ENCODE measurements at regions not wholly inside any gene's neighbourhood (a gene's known extent, or its start where the extent isn't known, plus 50 kb on each side); places are given as distances from the start of the nearest gene placed in this dataset.

DNA sequence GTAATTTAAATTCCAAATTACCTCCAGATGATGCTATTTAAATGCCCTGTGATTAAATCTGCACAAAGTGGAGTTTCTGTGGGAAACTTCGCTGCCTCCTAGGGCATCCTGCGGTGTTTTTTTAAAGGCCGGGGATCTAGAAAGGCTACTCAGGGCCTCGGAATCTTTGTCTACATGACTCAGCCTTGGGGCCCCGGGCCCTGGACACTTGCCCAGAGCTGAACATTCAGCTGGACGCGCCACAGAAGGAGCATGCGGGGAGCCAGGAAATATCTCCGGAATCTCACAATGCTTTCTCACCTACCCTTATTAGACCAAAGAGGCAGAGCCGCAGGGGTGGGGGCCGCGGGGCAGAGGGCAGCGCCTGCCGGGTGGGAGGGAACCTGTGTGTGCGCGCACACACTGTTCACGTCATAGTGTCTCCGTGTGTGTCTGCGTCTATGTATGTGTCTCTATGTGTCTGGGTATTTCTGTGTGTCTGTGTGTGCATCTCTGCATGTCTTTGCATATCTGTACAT lies 145.5 kb upstream of the TPM1 start:
- H3K9me3 ChIP-seq (ENCODE audit: low read depth) = no peaks in the 10 kb centered on the region
- DNase-seq (ENCODE audit: low spot score) = peak; percentile 90
- no peaks in the 10 kb centered on the region for H3K9me2 ChIP-seq (replicated peaks; ENCODE audit: insufficient read depth)
- no peaks in the 10 kb centered on the region for H3K36me3 ChIP-seq (replicated peaks; ENCODE audit: insufficient read depth, low read depth)
- 32% methylated on average over 19 of the region's 19 CpGs for WGBS (ENCODE audit: low lambda C conversion rate, missing lambda C conversion rate)
- peaks cover 25% of the 10 kb centered on the region for H3K4me1 ChIP-seq (ENCODE audit: insufficient read depth)
- no peak overlapping the region for H2AFZ ChIP-seq
- no peaks in the 10 kb centered on the region for H3K79me2 ChIP-seq
- peak overlapping the region; percentile 26 for H3K4me2 ChIP-seq
- no peaks in the 10 kb centered on the region for H3K27me3 ChIP-seq
- H3K4me3 ChIP-seq = no peak overlapping the region
- no peaks in the 10 kb centered on the region for H4K20me1 ChIP-seq (ENCODE audit: insufficient read depth, poor library complexity, severe bottlenecking)
- TF ChIP-seq CTCF (IDR thresholded peaks at IDR 0.05; ENCODE audit: poor library complexity) = no peak
- no peak for TF ChIP-seq EZH2 (IDR thresholded peaks at IDR 0.05; ENCODE audit: borderline replicate concordance)
- no peak for TF ChIP-seq EZH2phosphoT487 (IDR thresholded peaks at IDR 0.05; ENCODE audit: low read depth, severe bottlenecking, unreplicated experiment)
- H3K27ac ChIP-seq = peak overlapping the region; percentile 91

DNA sequence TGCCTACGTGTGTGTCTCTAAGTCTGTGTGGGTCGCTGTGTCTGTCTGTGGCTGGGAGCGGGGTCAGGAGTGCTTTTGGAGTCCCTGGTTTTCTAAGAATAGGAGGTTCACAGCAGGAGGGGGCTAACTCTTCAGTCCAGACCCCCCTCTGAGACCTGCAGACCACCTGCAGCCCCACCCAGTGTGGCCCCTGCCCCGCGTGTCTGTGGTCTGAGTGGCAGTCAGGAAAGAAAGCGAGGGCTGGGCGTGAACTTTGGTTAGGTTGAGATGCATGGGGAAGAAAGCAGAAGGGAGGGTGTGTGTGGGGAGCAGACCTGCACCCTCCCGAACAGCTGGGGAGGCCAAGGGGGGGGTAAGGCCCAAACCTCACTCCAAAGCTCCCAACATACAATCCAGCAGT lies 144.9 kb upstream of the TPM1 start:
- no peaks in the 10 kb centered on the region for H3K9me2 ChIP-seq (replicated peaks; ENCODE audit: insufficient read depth)
- no peaks in the 10 kb centered on the region for H3K79me2 ChIP-seq
- peak overlapping the region; percentile 91 for H3K27ac ChIP-seq
- H3K36me3 ChIP-seq (replicated peaks; ENCODE audit: insufficient read depth, low read depth) = no peaks in the 10 kb centered on the region
- H3K9me3 ChIP-seq (ENCODE audit: low read depth) = no peaks in the 10 kb centered on the region
- no peak overlapping the region for H3K4me3 ChIP-seq
- 85% methylated on average over 8 of the region's 8 CpGs for WGBS (ENCODE audit: low lambda C conversion rate, missing lambda C conversion rate)
- no peaks in the 10 kb centered on the region for H4K20me1 ChIP-seq (ENCODE audit: insufficient read depth, poor library complexity, severe bottlenecking)
- H3K27me3 ChIP-seq = no peaks in the 10 kb centered on the region
- no peak overlapping the region for H2AFZ ChIP-seq
- H3K4me1 ChIP-seq (ENCODE audit: insufficient read depth) = peaks cover 25% of the 10 kb centered on the region
- no peak for DNase-seq (ENCODE audit: low spot score)
- H3K4me2 ChIP-seq = peak overlapping the region; percentile 26
- no peak for TF ChIP-seq CTCF (IDR thresholded peaks at IDR 0.05; ENCODE audit: poor library complexity)
- no peak for TF ChIP-seq EZH2 (IDR thresholded peaks at IDR 0.05; ENCODE audit: borderline replicate concordance)
- TF ChIP-seq EZH2phosphoT487 (IDR thresholded peaks at IDR 0.05; ENCODE audit: low read depth, severe bottlenecking, unreplicated experiment) = no peak

- H3K9me2 ChIP-seq (replicated peaks; ENCODE audit: insufficient read depth) = no peaks in the 10 kb centered on the region
- H3K79me2 ChIP-seq = no peaks in the 10 kb centered on the region
- 20% methylated on average over 2 of the region's 2 CpGs for WGBS (ENCODE audit: low lambda C conversion rate, missing lambda C conversion rate)
- H3K9me3 ChIP-seq (ENCODE audit: low read depth) = no peaks in the 10 kb centered on the region
- H3K27me3 ChIP-seq = no peaks in the 10 kb centered on the region
- TF ChIP-seq CTCF (IDR thresholded peaks at IDR 0.05; ENCODE audit: poor library complexity) (no peak), EZH2phosphoT487 (IDR thresholded peaks at IDR 0.05; ENCODE audit: low read depth, severe bottlenecking, unreplicated experiment) (no peak), EZH2 (IDR thresholded peaks at IDR 0.05; ENCODE audit: borderline replicate concordance) (no peak)
- H2AFZ ChIP-seq = no peak overlapping the region
- no peaks in the 10 kb centered on the region for H4K20me1 ChIP-seq (ENCODE audit: insufficient read depth, poor library complexity, severe bottlenecking)
- no peak overlapping the region for H3K4me2 ChIP-seq
- DNase-seq (ENCODE audit: low spot score) = peak; percentile 60
- no peaks in the 10 kb centered on the region for H3K36me3 ChIP-seq (replicated peaks; ENCODE audit: insufficient read depth, low read depth)
- H3K4me3 ChIP-seq = no peak overlapping the region
- H3K4me1 ChIP-seq (ENCODE audit: insufficient read depth) = peaks cover 25% of the 10 kb centered on the region
- no peak overlapping the region for H3K27ac ChIP-seq
Observed at GRCh38 chr15:62899090-62899493, 143.5 kb upstream of the TPM1 start.
